ENCODE measurements at regions not wholly inside any gene's neighbourhood (a gene's known extent, or its start where the extent isn't known, plus 50 kb on each side); places are given as distances from the start of the nearest gene placed in this dataset.

- WGBS, 2 donors = 80 to 82% methylated on average over 2 of the region's 2 CpGs
- ATAC-seq (ENCODE audit: low FRiP score) = no peak
Measured at GRCh38 chr6:84615113-84615850, 149.1 kb downstream of the TBX18 start.

GRCh38 chr6:84606860-84607259, 157.5 kb downstream of the TBX18 start:
- DNase-seq (no peak), ATAC-seq (ENCODE audit: low FRiP score) (no peak)
- no peak overlapping the region for H3K27ac ChIP-seq (ENCODE audit: low read depth in 1 of 2, low read length in 2 of 2)
- no peaks in the 10 kb centered on the region for H3K9me3 ChIP-seq (ENCODE audit: control insufficient read depth, low read length)
- WGBS, 2 donors = 71 to 75% methylated on average over 2 of the region's 2 CpGs
- no peaks in the 10 kb centered on the region for H3K36me3 ChIP-seq (ENCODE audit: control insufficient read depth in 1 of 2, insufficient read depth in 2 of 2, low read length in 1 of 2)
- intact Hi-C loops (cut with DNase I) = no loop called here
- H3K4me1 ChIP-seq (ENCODE audit: control insufficient read depth in 1 of 2, insufficient read depth in 2 of 2, low read length in 2 of 2) = no peaks in the 10 kb centered on the region
- H3K4me3 ChIP-seq (ENCODE audit: low read length in 2 of 2) = no peak overlapping the region
- H3K27me3 ChIP-seq (ENCODE audit: control insufficient read depth in 1 of 2, insufficient read depth in 2 of 2, low read length in 1 of 2) = no peaks in the 10 kb centered on the region

More at GRCh38 chr6:84615113-84615850, 149.1 kb downstream of the TBX18 start:
- Histone ChIP-seq H3K36me3 (ENCODE audit: control insufficient read depth in 1 of 2, insufficient read depth in 2 of 2, low read length in 1 of 2) (no peaks in the 10 kb centered on the region), H3K27me3 (ENCODE audit: control insufficient read depth in 1 of 2, insufficient read depth in 2 of 2, low read length in 1 of 2) (no peaks in the 10 kb centered on the region), H3K9me3 (ENCODE audit: control insufficient read depth, low read length) (no peaks in the 10 kb centered on the region), H3K27ac (ENCODE audit: low read depth in 1 of 2, low read length in 2 of 2) (no peak overlapping the region), H3K4me3 (ENCODE audit: low read length in 2 of 2) (no peak overlapping the region), H3K4me1 (ENCODE audit: control insufficient read depth in 1 of 2, insufficient read depth in 2 of 2, low read length in 2 of 2) (peaks cover 0 to 2% of the 10 kb centered on the region in 2 donors)
- DNase-seq = no peak
- intact Hi-C loops (cut with DNase I) = loop anchor here in 1 of 2 donors (5.0 kb wide), 2 partner anchors 37 to 147 kb away; partner anchors contain the start of gene TBX18

- Histone ChIP-seq H3K9me3 (ENCODE audit: control insufficient read depth, low read length) (no peaks in the 10 kb centered on the region), H3K27me3 (ENCODE audit: control insufficient read depth in 1 of 2, insufficient read depth in 2 of 2, low read length in 1 of 2) (no peaks in the 10 kb centered on the region), H3K36me3 (ENCODE audit: control insufficient read depth in 1 of 2, insufficient read depth in 2 of 2, low read length in 1 of 2) (no peaks in the 10 kb centered on the region), H3K4me3 (ENCODE audit: low read length in 2 of 2) (no peak overlapping the region), H3K4me1 (ENCODE audit: control insufficient read depth in 1 of 2, insufficient read depth in 2 of 2, low read length in 2 of 2) (no peaks in the 10 kb centered on the region), H3K27ac (ENCODE audit: low read depth in 1 of 2, low read length in 2 of 2) (no peak overlapping the region)
- intact Hi-C loops (cut with DNase I) = no loop called here
- DNase-seq (no peak), ATAC-seq (ENCODE audit: low FRiP score) (no peak)
- WGBS, 2 donors = 4 to 10% methylated on average over 1 of the region's 1 CpG
Measured at GRCh38 chr6:84605298-84605697, 159.1 kb downstream of the TBX18 start.

- Histone ChIP-seq H3K9me3 (ENCODE audit: control insufficient read depth, low read length) (no peaks in the 10 kb centered on the region), H3K36me3 (ENCODE audit: control insufficient read depth in 1 of 2, insufficient read depth in 2 of 2, low read length in 1 of 2) (no peaks in the 10 kb centered on the region), H3K27me3 (ENCODE audit: control insufficient read depth in 1 of 2, insufficient read depth in 2 of 2, low read length in 1 of 2) (no peaks in the 10 kb centered on the region), H3K4me3 (ENCODE audit: low read length in 2 of 2) (no peak overlapping the region), H3K27ac (ENCODE audit: low read depth in 1 of 2, low read length in 2 of 2) (no peak overlapping the region), H3K4me1 (ENCODE audit: control insufficient read depth in 1 of 2, insufficient read depth in 2 of 2, low read length in 2 of 2) (no peaks in the 10 kb centered on the region)
- DNase-seq = no peak
- 91 to 96% methylated on average over 3 of the region's 3 CpGs for WGBS, 2 donors
- no peak for ATAC-seq (ENCODE audit: low FRiP score)
- intact Hi-C loops (cut with DNase I) = no loop called here
Measured at GRCh38 chr6:84601366-84601765, 163.0 kb downstream of the TBX18 start.

- Histone ChIP-seq H3K27ac (ENCODE audit: low read depth in 1 of 2, low read length in 2 of 2) (no peak overlapping the region), H3K4me3 (ENCODE audit: low read length in 2 of 2) (no peak overlapping the region), H3K9me3 (ENCODE audit: control insufficient read depth, low read length) (no peaks in the 10 kb centered on the region), H3K4me1 (ENCODE audit: control insufficient read depth in 1 of 2, insufficient read depth in 2 of 2, low read length in 2 of 2) (no peaks in the 10 kb centered on the region), H3K27me3 (ENCODE audit: control insufficient read depth in 1 of 2, insufficient read depth in 2 of 2, low read length in 1 of 2) (no peaks in the 10 kb centered on the region), H3K36me3 (ENCODE audit: control insufficient read depth in 1 of 2, insufficient read depth in 2 of 2, low read length in 1 of 2) (no peaks in the 10 kb centered on the region)
- DNase-seq = no peak
- intact Hi-C loops (cut with DNase I) = no loop called here
- WGBS, 2 donors = 5 to 12% methylated on average over 1 of the region's 1 CpG
- no peak for ATAC-seq (ENCODE audit: low FRiP score)
Measured at GRCh38 chr6:84599991-84600390, 164.4 kb downstream of the TBX18 start.

GRCh38 chr6:84597238-84597875, 167.0 kb downstream of the TBX18 start:
- H3K27ac ChIP-seq (ENCODE audit: low read depth in 1 of 2, low read length in 2 of 2) = no peak overlapping the region
- no peaks in the 10 kb centered on the region for H3K36me3 ChIP-seq (ENCODE audit: control insufficient read depth in 1 of 2, insufficient read depth in 2 of 2, low read length in 1 of 2)
- H3K4me1 ChIP-seq (ENCODE audit: control insufficient read depth in 1 of 2, insufficient read depth in 2 of 2, low read length in 2 of 2) = no peaks in the 10 kb centered on the region
- H3K27me3 ChIP-seq (ENCODE audit: control insufficient read depth in 1 of 2, insufficient read depth in 2 of 2, low read length in 1 of 2) = no peaks in the 10 kb centered on the region
- ATAC-seq (ENCODE audit: low FRiP score) = no peak
- WGBS, 2 donors = 37% methylated on average over 4 of the region's 4 CpGs
- DNase-seq = no peak
- intact Hi-C loops (cut with DNase I) = no loop called here
- H3K4me3 ChIP-seq (ENCODE audit: low read length in 2 of 2) = no peak overlapping the region
- H3K9me3 ChIP-seq (ENCODE audit: control insufficient read depth, low read length) = no peaks in the 10 kb centered on the region

GRCh38 chr6:84596488-84596887, 167.9 kb downstream of the TBX18 start:
- 97 to 98% methylated on average over 1 of the region's 1 CpG for WGBS, 2 donors
- ATAC-seq (ENCODE audit: low FRiP score) = no peak
- Histone ChIP-seq H3K27me3 (ENCODE audit: control insufficient read depth in 1 of 2, insufficient read depth in 2 of 2, low read length in 1 of 2) (no peaks in the 10 kb centered on the region), H3K4me1 (ENCODE audit: control insufficient read depth in 1 of 2, insufficient read depth in 2 of 2, low read length in 2 of 2) (no peaks in the 10 kb centered on the region), H3K4me3 (ENCODE audit: low read length in 2 of 2) (no peak overlapping the region), H3K27ac (ENCODE audit: low read depth in 1 of 2, low read length in 2 of 2) (no peak overlapping the region), H3K36me3 (ENCODE audit: control insufficient read depth in 1 of 2, insufficient read depth in 2 of 2, low read length in 1 of 2) (no peaks in the 10 kb centered on the region), H3K9me3 (ENCODE audit: control insufficient read depth, low read length) (no peaks in the 10 kb centered on the region)
- intact Hi-C loops (cut with DNase I) = no loop called here
- no peak for DNase-seq

- intact Hi-C loops (cut with DNase I) = no loop called here
- Histone ChIP-seq H3K27ac (ENCODE audit: low read depth in 1 of 2, low read length in 2 of 2) (no peak overlapping the region), H3K4me3 (ENCODE audit: low read length in 2 of 2) (no peak overlapping the region), H3K9me3 (ENCODE audit: control insufficient read depth, low read length) (no peaks in the 10 kb centered on the region), H3K4me1 (ENCODE audit: control insufficient read depth in 1 of 2, insufficient read depth in 2 of 2, low read length in 2 of 2) (peaks cover 0 to 2% of the 10 kb centered on the region in 2 donors), H3K36me3 (ENCODE audit: control insufficient read depth in 1 of 2, insufficient read depth in 2 of 2, low read length in 1 of 2) (no peaks in the 10 kb centered on the region), H3K27me3 (ENCODE audit: control insufficient read depth in 1 of 2, insufficient read depth in 2 of 2, low read length in 1 of 2) (no peaks in the 10 kb centered on the region)
- DNase-seq = no peak
- 82 to 83% methylated on average over 5 of the region's 5 CpGs for WGBS, 2 donors
- ATAC-seq (ENCODE audit: low FRiP score) = no peak
Measured at GRCh38 chr6:84588697-84589080, 175.7 kb downstream of the TBX18 start.

Measured in aorta (tissue), 5 donors.